Femur (tissue), 1 donor: ENCODE measurements at regions not wholly inside any gene's neighbourhood (a gene's known extent, or its start where the extent isn't known, plus 50 kb on each side); places are given as distances from the start of the nearest gene placed in this dataset.

Experiments
- DNase-seq: peaks from one replicate; pipeline ENCODE4 v3.0.0-alpha.2; 2017

GRCh38 chr12:41737423-41737822, 407.3 kb downstream of the GXYLT1 start:
- DNase-seq: no peak

- DNase-seq: no peak
Observed at GRCh38 chr12:41736436-41736835, 408.2 kb downstream of the GXYLT1 start.

- no peak for DNase-seq
Observed at GRCh38 chr12:41731691-41732090, 413.0 kb downstream of the GXYLT1 start.

GRCh38 chr12:41731061-41731460, 413.6 kb downstream of the GXYLT1 start:
- no peak for DNase-seq

GRCh38 chr12:41724216-41724615, 420.5 kb downstream of the GXYLT1 start:
- no peak for DNase-seq

GRCh38 chr12:41719214-41719613, 425.5 kb downstream of the GXYLT1 start:
- no peak for DNase-seq

GRCh38 chr12:41715256-41715655, 429.4 kb downstream of the GXYLT1 start:
- no peak for DNase-seq

GRCh38 chr12:41709463-41710285, 435.0 kb downstream of the GXYLT1 start:
- no peak for DNase-seq

- no peak for DNase-seq
Observed at GRCh38 chr12:41709012-41709411, 435.7 kb downstream of the GXYLT1 start.

- no peak for DNase-seq
Observed at GRCh38 chr12:41706376-41706775, 438.3 kb downstream of the GXYLT1 start.

- no peak for DNase-seq
Observed at GRCh38 chr12:41701943-41702601, 442.6 kb downstream of the GXYLT1 start.

- no peak for DNase-seq
Observed at GRCh38 chr12:41700940-41701339, 443.7 kb downstream of the GXYLT1 start.

- no peak for DNase-seq
Observed at GRCh38 chr12:41699658-41700057, 445.0 kb downstream of the GXYLT1 start.

- DNase-seq: no peak
Observed at GRCh38 chr12:41697161-41697560, 447.5 kb downstream of the GXYLT1 start.

- no peak for DNase-seq
Observed at GRCh38 chr12:41684997-41685396, 459.7 kb downstream of the GXYLT1 start.

GRCh38 chr12:41683513-41684240, 461.0 kb downstream of the GXYLT1 start:
- no peak for DNase-seq

- no peak for DNase-seq
Observed at GRCh38 chr12:41683023-41683422, 461.7 kb downstream of the GXYLT1 start.

GRCh38 chr12:41681898-41682297, 462.8 kb downstream of the GXYLT1 start:
- DNase-seq: no peak

GRCh38 chr12:41680155-41680554, 464.5 kb downstream of the GXYLT1 start:
- DNase-seq: no peak

GRCh38 chr12:41663598-41664265, 475.6 kb downstream of the PDZRN4 start:
- DNase-seq: no peak

GRCh38 chr12:41661141-41661765, 473.1 kb downstream of the PDZRN4 start:
- no peak for DNase-seq

- no peak for DNase-seq
Observed at GRCh38 chr12:41656454-41656853, 468.3 kb downstream of the PDZRN4 start.
